IMR-90 (cell line): ENCODE measurements at regions not wholly inside any gene's neighbourhood (a gene's known extent, or its start where the extent isn't known, plus 50 kb on each side); places are given as distances from the start of the nearest gene placed in this dataset.

Source experiments
- ATAC-seq: fragments of 200-7000 bp; cut with Tn5 transposase; 2 replicates; pipeline ENCODE4 v1.9.1; 2020; ENCODE audit warnings: low read depth, mild to moderate bottlenecking, moderate library complexity
- BruUV-seq: library from RNA; stranded (reverse); fragments of 400-500 nt; replicated peaks from 2 replicates; lab custom pipeline; 2021; lab: Mats Ljungman, UMichigan
- CTCF ChIA-PET: fragments of 300-600 bp; formaldehyde crosslinking; extraction: SDS; loops from one replicate; lab custom pipeline; 2021; ENCODE audit warnings: antibody characterized with exemption; lab: Yijun Ruan, JAX
- POLR2A ChIA-PET: fragments of 300-600 bp; sonication (Branson Sonifier 250); formaldehyde crosslinking; loops from one replicate; lab custom pipeline; 2022; ENCODE audit warnings: antibody characterized with exemption; ENCODE audit not compliant: unreplicated experiment; lab: Charles Lee
- DNase-seq: peaks from one replicate; pipeline ENCODE4 v3.0.0; 2013
- H2AFZ ChIP-seq: replicated peaks from 2 replicates; pipeline ENCODE3; 2013; ENCODE audit warnings: low read length, mild to moderate bottlenecking; ENCODE audit not compliant: poor library complexity
- H2AK5ac ChIP-seq: 2 replicates; pipeline ENCODE4 v1.6.1; 2013; ENCODE audit warnings: low read depth, low read length, inconsistent platforms
- H2AK9ac ChIP-seq: replicated peaks from 2 replicates; pipeline ENCODE3; 2013; ENCODE audit warnings: mild to moderate bottlenecking, low read depth, low read length, moderate library complexity; ENCODE audit not compliant: poor library complexity
- H2BK120ac ChIP-seq: 2 replicates; pipeline ENCODE4 v1.6.1; 2013; ENCODE audit warnings: low read depth, low read length, inconsistent platforms
- H2BK15ac ChIP-seq: 3 replicates; pipeline ENCODE4 v1.6.1; 2013; ENCODE audit warnings: low read depth, low read length, inconsistent platforms
- H2BK20ac ChIP-seq: 2 replicates; pipeline ENCODE4 v1.6.1; 2013; ENCODE audit warnings: low read depth, mild to moderate bottlenecking, inconsistent platforms, low read length, moderate library complexity
- H2BK5ac ChIP-seq: 2 replicates; pipeline ENCODE4 v1.6.1; 2013; ENCODE audit warnings: mild to moderate bottlenecking, low read depth, low read length, inconsistent platforms; ENCODE audit not compliant: poor library complexity, severe bottlenecking
- H3K14ac ChIP-seq: replicated peaks from 2 replicates; pipeline ENCODE4 v1.6.1; 2013; ENCODE audit warnings: low read depth, low read length, inconsistent platforms
- H3K18ac ChIP-seq: 2 replicates; pipeline ENCODE4 v1.6.1; 2013; ENCODE audit warnings: low read depth, low read length, control low read depth
- H3K23ac ChIP-seq: 2 replicates; pipeline ENCODE4 v1.6.1; 2013; ENCODE audit warnings: low read depth, low read length, inconsistent platforms
- H3K27ac ChIP-seq: 2 replicates; pipeline ENCODE4 v1.5.1; 2013; ENCODE audit warnings: mild to moderate bottlenecking, control low read depth, low read length; ENCODE audit not compliant: insufficient read depth
- H3K27me3 ChIP-seq: 2 replicates; pipeline ENCODE4 v1.6.1; 2013; ENCODE audit warnings: low read length; ENCODE audit not compliant: control insufficient read depth, insufficient read depth
- H3K36me3 ChIP-seq: 2 replicates; pipeline ENCODE4 v1.6.1; 2013; ENCODE audit warnings: low read length, mixed read lengths; ENCODE audit not compliant: control insufficient read depth, insufficient read depth
- H3K4ac ChIP-seq: 2 replicates; pipeline ENCODE4 v1.6.1; 2013; ENCODE audit warnings: low read depth, low read length, inconsistent platforms
- H3K4me1 ChIP-seq: 2 replicates; pipeline ENCODE4 v1.6.1; 2013; ENCODE audit warnings: low read length, mixed read lengths; ENCODE audit not compliant: control insufficient read depth, insufficient read depth
- H3K4me2 ChIP-seq: 2 replicates; pipeline ENCODE4 v1.6.1; 2013; ENCODE audit warnings: low read depth, mild to moderate bottlenecking, control low read depth, low read length, moderate library complexity
- H3K4me3 ChIP-seq: 2 replicates; pipeline ENCODE4 v1.5.1; 2013; ENCODE audit warnings: low read depth, mild to moderate bottlenecking, control low read depth, low read length, moderate library complexity; ENCODE audit not compliant: insufficient read depth
- H3K56ac ChIP-seq: 2 replicates; pipeline ENCODE4 v1.6.1; 2013; ENCODE audit warnings: low read length, inconsistent platforms; ENCODE audit not compliant: insufficient read depth; ENCODE audit errors: extremely low read depth
- H3K79me1 ChIP-seq, 2 experiments: 2 replicates each; pipeline ENCODE4 v1.6.1; 2013; ENCODE audit warnings: low read length in 2 of 2, inconsistent platforms in 1 of 2, low read depth in 1 of 2
- H3K9ac ChIP-seq: 2 replicates; pipeline ENCODE4 v1.6.1; 2013; ENCODE audit warnings: low read depth, low read length, control low read depth
- H3K9me1 ChIP-seq: 2 replicates; pipeline ENCODE4 v1.6.1; 2013; ENCODE audit warnings: low read length, inconsistent platforms; ENCODE audit not compliant: insufficient read depth
- H3K9me3 ChIP-seq: 2 replicates; pipeline ENCODE4 v1.6.1; 2013; ENCODE audit warnings: low read length; ENCODE audit not compliant: control insufficient read depth, insufficient read depth
- H4K20me1 ChIP-seq: 2 replicates; pipeline ENCODE4 v1.6.1; 2013; ENCODE audit warnings: low read length, inconsistent platforms; ENCODE audit not compliant: insufficient read depth
- H4K5ac ChIP-seq: 2 replicates; pipeline ENCODE4 v1.6.1; 2013; ENCODE audit warnings: mild to moderate bottlenecking, low read depth, low read length, control low read depth
- H4K8ac ChIP-seq, 2 experiments: 2 replicates each; pipeline ENCODE4 v1.6.1; 2013; ENCODE audit warnings: low read depth in 2 of 2, low read length in 2 of 2, control low read depth in 1 of 2, inconsistent platforms in 1 of 2
- H4K91ac ChIP-seq: 2 replicates; pipeline ENCODE4 v1.6.1; 2013; ENCODE audit warnings: low read depth, low read length, inconsistent platforms; ENCODE audit not compliant: insufficient read depth
- BHLHE40 ChIP-seq: fragments of 150-350 bp; IDR thresholded peaks from 2 replicates; pipeline ENCODE4 v1.6.1; 2016; ENCODE audit warnings: mild to moderate bottlenecking, low read depth, low read length
- CEBPB ChIP-seq: IDR thresholded peaks from 2 replicates; pipeline ENCODE4 v1.6.1; 2012; ENCODE audit warnings: low read depth, low read length, improper control_type of control experiment
- CHD1 ChIP-seq: IDR thresholded peaks from 2 replicates; pipeline ENCODE4 v1.6.1; 2012; ENCODE audit warnings: low read depth, low read length, improper control_type of control experiment
- FOS ChIP-seq: fragments of 150-350 bp; IDR thresholded peaks from 2 replicates; pipeline ENCODE4 v1.6.1; 2016; ENCODE audit warnings: low read depth, low read length
- MAFK ChIP-seq: IDR thresholded peaks from 2 replicates; pipeline ENCODE4 v1.6.1; 2012; ENCODE audit warnings: low read depth, low read length, improper control_type of control experiment
- MAZ ChIP-seq: IDR thresholded peaks from 2 replicates; pipeline ENCODE4 v1.6.1; 2012; ENCODE audit warnings: low read depth, mild to moderate bottlenecking, low read length, improper control_type of control experiment, moderate library complexity, borderline replicate concordance
- MXI1 ChIP-seq: IDR thresholded peaks from 2 replicates; pipeline ENCODE4 v1.6.1; 2012; ENCODE audit warnings: low read depth, mild to moderate bottlenecking, low read length, moderate library complexity, borderline replicate concordance
- NFE2L2 ChIP-seq: fragments of 150-350 bp; IDR thresholded peaks from 2 replicates; pipeline ENCODE4 v1.6.1; 2016; ENCODE audit warnings: low read depth, mild to moderate bottlenecking, low read length
- POLR2A ChIP-seq: IDR thresholded peaks from 2 replicates; pipeline ENCODE4 v1.6.1; 2012; ENCODE audit warnings: mild to moderate bottlenecking, low read depth, low read length
- RAD21 ChIP-seq: IDR thresholded peaks from 2 replicates; pipeline ENCODE4 v1.6.1; 2012; ENCODE audit warnings: low read length, improper control_type of control experiment
- RCOR1 ChIP-seq: IDR thresholded peaks from 2 replicates; pipeline ENCODE4 v1.6.1; 2012; ENCODE audit warnings: mild to moderate bottlenecking, low read length, improper control_type of control experiment; ENCODE audit not compliant: insufficient replicate concordance
- RFX5 ChIP-seq: IDR thresholded peaks from 2 replicates; pipeline ENCODE4 v1.8.0; 2012; ENCODE audit warnings: low read depth, mild to moderate bottlenecking, low read length, moderate library complexity
- SMC3 ChIP-seq: fragments of 150-350 bp; IDR thresholded peaks from 2 replicates; pipeline ENCODE4 v1.6.1; 2016; ENCODE audit warnings: low read depth, mild to moderate bottlenecking, antibody characterized with exemption, low read length, moderate library complexity
- dilution Hi-C: fragments of 300-500 bp; cut with HindIII; formaldehyde crosslinking; loops from one replicate; pipeline ENCODE4 v1.14.3; 2018; ENCODE audit warnings: low sequenced_read_pairs; ENCODE audit not compliant: unreplicated experiment
- in situ Hi-C: fragments of 300-500 bp; cut with MboI; formaldehyde crosslinking; loops from 3 replicates; pipeline ENCODE4 v1.14.3; 2019; ENCODE audit warnings: low sequenced_read_pairs, inconsistent platforms, mixed read lengths
- intact Hi-C: fragments of 100-400 bp; cut with micrococcal nuclease; formaldehyde crosslinking; loops from 2 replicates; pipeline ENCODE4 v1.10.0; 2022
- TF ChIP-seq, protein P1 (sequence below): conservative IDR thresholded peaks from 2 replicates; pipeline ENCODE4 v1.5.1; 2012; ENCODE audit warnings: mild to moderate bottlenecking, low read depth, low read length, improper control_type of control experiment
- TF ChIP-seq, protein P2 (sequence below): fragments of 150-350 bp; IDR thresholded peaks from 2 replicates; pipeline ENCODE4 v1.6.1; 2017; ENCODE audit warnings: mild to moderate bottlenecking, antibody characterized with exemption, low read length, low read depth
- TF ChIP-seq, protein P3 (sequence below): fragments of 150-350 bp; IDR thresholded peaks from 2 replicates; pipeline ENCODE4 v1.6.1; 2016; ENCODE audit warnings: low read depth, mild to moderate bottlenecking, low read length, moderate library complexity, borderline replicate concordance

DNA sequence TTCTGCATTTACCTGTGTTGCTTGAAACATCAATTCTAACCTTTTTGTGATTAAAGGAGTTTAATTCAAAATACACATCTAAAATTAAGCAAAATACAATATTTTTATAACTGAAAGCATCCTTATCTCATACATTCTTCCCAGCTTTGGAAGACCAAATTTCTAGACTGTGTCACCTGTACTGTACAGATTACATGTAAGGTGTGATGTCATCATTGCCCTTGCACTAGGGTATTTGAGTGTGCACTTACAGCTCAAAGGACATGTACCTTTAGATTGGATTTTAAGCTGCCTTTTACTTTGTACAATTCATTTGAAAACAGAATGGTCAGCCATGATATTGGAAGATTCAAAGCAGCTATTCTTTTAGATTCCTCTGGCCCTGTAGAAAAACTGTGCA lies 932.8 kb upstream of the POU3F3 start:
- Histone ChIP-seq H3K18ac (no peak overlapping the region), H2AK9ac (no peak overlapping the region), H3K9me3 (peaks cover 6% of the 10 kb centered on the region), H3K23ac (no peak overlapping the region), H2BK15ac (no peak overlapping the region), H3K4me1 (no peaks in the 10 kb centered on the region), H4K91ac (no peak overlapping the region), H3K4me2 (no peak overlapping the region), H2AK5ac (no peak overlapping the region), H3K9ac (no peak overlapping the region), H3K4ac (no peak overlapping the region), H3K9me1 (no peaks in the 10 kb centered on the region), H4K8ac (no peak overlapping the region), H3K27me3 (no peaks in the 10 kb centered on the region), H3K56ac (no peak overlapping the region), H2BK5ac (no peak overlapping the region), H2BK20ac (no peak overlapping the region), H4K20me1 (no peaks in the 10 kb centered on the region), H3K36me3 (no peaks in the 10 kb centered on the region), H3K4me3 (no peak overlapping the region), H3K14ac (no peak overlapping the region), H3K27ac (no peak overlapping the region), H4K5ac (no peak overlapping the region), H2AFZ (no peak overlapping the region), H3K79me1 (no peaks in the 10 kb centered on the region), H2BK120ac (no peak overlapping the region)
- no TSS peak for BruUV-seq
- CTCF ChIA-PET = interaction anchor here (0.5 kb wide), 1 partner anchor 468 kb away, joined by 8 read pairs; no protein-coding TSS in a partner anchor
- intact Hi-C loops (no loop called here), dilution Hi-C loops (no loop called here), in situ Hi-C loops (no loop called here)
- TF ChIP-seq MAZ (no peak), RAD21 (no peak), CHD1 (no peak), SMC3 (no peak), RFX5 (no peak), RCOR1 (no peak), CEBPB (no peak), BHLHE40 (no peak), FOS (no peak), POLR2A (no peak), NFE2L2 (no peak), MAFK (no peak), MXI1 (no peak)
- TF ChIP-seq, protein P1, sequence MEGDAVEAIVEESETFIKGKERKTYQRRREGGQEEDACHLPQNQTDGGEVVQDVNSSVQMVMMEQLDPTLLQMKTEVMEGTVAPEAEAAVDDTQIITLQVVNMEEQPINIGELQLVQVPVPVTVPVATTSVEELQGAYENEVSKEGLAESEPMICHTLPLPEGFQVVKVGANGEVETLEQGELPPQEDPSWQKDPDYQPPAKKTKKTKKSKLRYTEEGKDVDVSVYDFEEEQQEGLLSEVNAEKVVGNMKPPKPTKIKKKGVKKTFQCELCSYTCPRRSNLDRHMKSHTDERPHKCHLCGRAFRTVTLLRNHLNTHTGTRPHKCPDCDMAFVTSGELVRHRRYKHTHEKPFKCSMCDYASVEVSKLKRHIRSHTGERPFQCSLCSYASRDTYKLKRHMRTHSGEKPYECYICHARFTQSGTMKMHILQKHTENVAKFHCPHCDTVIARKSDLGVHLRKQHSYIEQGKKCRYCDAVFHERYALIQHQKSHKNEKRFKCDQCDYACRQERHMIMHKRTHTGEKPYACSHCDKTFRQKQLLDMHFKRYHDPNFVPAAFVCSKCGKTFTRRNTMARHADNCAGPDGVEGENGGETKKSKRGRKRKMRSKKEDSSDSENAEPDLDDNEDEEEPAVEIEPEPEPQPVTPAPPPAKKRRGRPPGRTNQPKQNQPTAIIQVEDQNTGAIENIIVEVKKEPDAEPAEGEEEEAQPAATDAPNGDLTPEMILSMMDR = no peak
- TF ChIP-seq, protein P2, sequence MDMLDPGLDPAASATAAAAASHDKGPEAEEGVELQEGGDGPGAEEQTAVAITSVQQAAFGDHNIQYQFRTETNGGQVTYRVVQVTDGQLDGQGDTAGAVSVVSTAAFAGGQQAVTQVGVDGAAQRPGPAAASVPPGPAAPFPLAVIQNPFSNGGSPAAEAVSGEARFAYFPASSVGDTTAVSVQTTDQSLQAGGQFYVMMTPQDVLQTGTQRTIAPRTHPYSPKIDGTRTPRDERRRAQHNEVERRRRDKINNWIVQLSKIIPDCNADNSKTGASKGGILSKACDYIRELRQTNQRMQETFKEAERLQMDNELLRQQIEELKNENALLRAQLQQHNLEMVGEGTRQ = no peak
- TF ChIP-seq, protein P3, sequence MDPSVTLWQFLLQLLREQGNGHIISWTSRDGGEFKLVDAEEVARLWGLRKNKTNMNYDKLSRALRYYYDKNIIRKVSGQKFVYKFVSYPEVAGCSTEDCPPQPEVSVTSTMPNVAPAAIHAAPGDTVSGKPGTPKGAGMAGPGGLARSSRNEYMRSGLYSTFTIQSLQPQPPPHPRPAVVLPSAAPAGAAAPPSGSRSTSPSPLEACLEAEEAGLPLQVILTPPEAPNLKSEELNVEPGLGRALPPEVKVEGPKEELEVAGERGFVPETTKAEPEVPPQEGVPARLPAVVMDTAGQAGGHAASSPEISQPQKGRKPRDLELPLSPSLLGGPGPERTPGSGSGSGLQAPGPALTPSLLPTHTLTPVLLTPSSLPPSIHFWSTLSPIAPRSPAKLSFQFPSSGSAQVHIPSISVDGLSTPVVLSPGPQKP = no peak
- DNase-seq (no peak), ATAC-seq (no peak)
- POLR2A ChIA-PET = no interaction called here
